Caco-2 (cell line): ENCODE measurements at regions not wholly inside any gene's neighbourhood (a gene's known extent, or its start where the extent isn't known, plus 50 kb on each side); places are given as distances from the start of the nearest gene placed in this dataset.

Experiments used
- BruUV-seq: library from RNA; stranded (reverse); fragments of 400-500 nt; replicated peaks from 2 replicates; lab custom pipeline; 2021; lab: Mats Ljungman, UMichigan
- CTCF ChIA-PET: fragments of 300-600 bp; sonication (Branson Sonifier 250); formaldehyde crosslinking; loops from one replicate; lab custom pipeline; 2022; ENCODE audit warnings: antibody characterized with exemption; lab: Charles Lee
- POLR2A ChIA-PET: fragments of 300-600 bp; sonication (Branson Sonifier 250); formaldehyde crosslinking; loops from one replicate; lab custom pipeline; 2022; ENCODE audit warnings: antibody characterized with exemption; lab: Charles Lee
- DNase-seq, 2 experiments: peaks; one replicate each; pipeline versions ENCODE4 v3.0.0 to v3.0.0-alpha.2; 2020 to 2022
- H3K27me3 ChIP-seq: replicated peaks from 2 replicates; pipeline ENCODE4 v1.6.0; 2011; ENCODE audit warnings: low read length; ENCODE audit not compliant: control insufficient read depth, insufficient read depth
- H3K36me3 ChIP-seq: 2 replicates; pipeline ENCODE4 v1.5.1; 2011; ENCODE audit warnings: low read length; ENCODE audit not compliant: control insufficient read depth, insufficient read depth
- H3K4me1 ChIP-seq: fragments of 250-450 bp; sonication (Bioruptor Pico); 2 replicates; pipeline ENCODE4 v1.5.1; 2020; ENCODE audit warnings: mild to moderate bottlenecking
- H3K4me3 ChIP-seq: 2 replicates; pipeline ENCODE4 v1.5.1; 2011; ENCODE audit warnings: low read depth, mild to moderate bottlenecking, control low read depth, low read length
- H3K9me3 ChIP-seq: fragments of 250-450 bp; sonication (Bioruptor Pico); 2 replicates; pipeline ENCODE4 v1.5.1; 2020; ENCODE audit warnings: mild to moderate bottlenecking, moderate library complexity
- H3K27ac Mint-ChIP-seq: one replicate; pipeline ENCODE4 v1.8.0; 2022; ENCODE audit warnings: mixed read lengths; ENCODE audit not compliant: unreplicated experiment
- H3K27me3 Mint-ChIP-seq: one replicate; pipeline ENCODE4 v1.8.0; 2022; ENCODE audit warnings: mixed read lengths; ENCODE audit not compliant: insufficient read depth, unreplicated experiment
- H3K36me3 Mint-ChIP-seq: one replicate; pipeline ENCODE4 v1.8.0; 2022; ENCODE audit warnings: mild to moderate bottlenecking, mixed read lengths; ENCODE audit not compliant: insufficient read depth, unreplicated experiment
- H3K4me1 Mint-ChIP-seq: one replicate; pipeline ENCODE4 v1.8.0; 2022; ENCODE audit warnings: low read depth, mixed read lengths; ENCODE audit not compliant: unreplicated experiment
- H3K4me3 Mint-ChIP-seq: one replicate; pipeline ENCODE4 v1.8.0; 2022; ENCODE audit warnings: mild to moderate bottlenecking, moderate library complexity, mixed read lengths; ENCODE audit not compliant: unreplicated experiment
- H3K9me3 Mint-ChIP-seq: one replicate; pipeline ENCODE4 v1.8.0; 2022; ENCODE audit warnings: mixed read lengths; ENCODE audit not compliant: unreplicated experiment
- CTCF ChIP-seq, 2 experiments: fragments of 200-600 bp in 1 of 2; IDR thresholded peaks; 1 replicate in 1 of 2; 2 replicates in 1 of 2; pipeline versions ENCODE4 v1.5.1 to v1.8.0; 2011 to 2022; ENCODE audit warnings: antibody characterized with exemption in 1 of 2, control low read depth in 1 of 2, inconsistent platforms in 1 of 2, low read depth in 1 of 2, low read length in 1 of 2, mild to moderate bottlenecking in 1 of 2, moderate library complexity in 1 of 2; ENCODE audit not compliant: insufficient read depth in 1 of 2, severe bottlenecking in 1 of 2, unreplicated experiment in 1 of 2
- intact Hi-C: fragments of 100-400 bp; cut with micrococcal nuclease; formaldehyde crosslinking; loops from one replicate; pipeline ENCODE4 v1.10.0; 2022; ENCODE audit not compliant: unreplicated experiment

DNA sequence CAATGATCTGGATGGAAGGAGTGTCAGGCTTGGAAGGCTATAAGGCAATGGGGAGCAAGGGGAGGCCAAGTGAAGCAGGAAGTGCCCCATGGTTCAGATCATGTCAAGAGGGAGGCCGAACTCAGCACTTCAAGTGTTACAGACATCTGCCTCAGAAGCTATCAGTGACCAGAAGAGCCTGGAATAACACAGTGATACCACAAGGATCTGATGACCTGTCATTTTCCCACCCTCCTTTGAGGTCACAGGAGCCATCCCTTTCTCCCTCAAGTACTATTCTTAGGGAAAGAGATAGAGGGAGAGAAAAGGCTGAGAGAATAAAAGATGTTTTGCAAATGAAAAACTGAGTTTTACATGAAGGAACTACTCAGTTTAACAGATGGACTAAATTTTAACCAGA, 454.8 kb downstream of the CSNK1G3 start:
- intact Hi-C loops = no loop called here

GRCh38 chr5:123965626-123966025, 453.6 kb downstream of the CSNK1G3 start:
- Histone ChIP-seq H3K4me1 (peaks cover 8% of the 10 kb centered on the region), H3K27me3 (no peaks in the 10 kb centered on the region), H3K4me3 (no peak overlapping the region), H3K9me3 (no peaks in the 10 kb centered on the region), H3K36me3 (no peaks in the 10 kb centered on the region)
- BruUV-seq = no TSS peak
- Mint-ChIP-seq H3K9me3 (peaks cover 17% of the 10 kb centered on the region), H3K27me3 (no peaks in the 10 kb centered on the region), H3K27ac (no peak overlapping the region), H3K4me1 (peaks cover under 1% of the 10 kb centered on the region), H3K36me3 (no peaks in the 10 kb centered on the region), H3K4me3 (no peak overlapping the region)
- DNase-seq = no peak
- ChIA-PET CTCF (no interaction called here), POLR2A (no interaction called here)
- intact Hi-C loops = no loop called here
- TF ChIP-seq CTCF (IDR thresholded peaks at IDR 0.05; ENCODE audit: insufficient read depth in 1 of 2, low read depth in 1 of 2, low read length in 1 of 2, severe bottlenecking in 1 of 2, unreplicated experiment in 1 of 2) = no peak

More for the DNA sequence above, 454.8 kb downstream of the CSNK1G3 start:
- CTCF ChIA-PET = no interaction called here
- H3K36me3 Mint-ChIP-seq = no peaks in the 10 kb centered on the region
- no peak overlapping the region for H3K4me3 ChIP-seq
- H3K27me3 ChIP-seq = no peaks in the 10 kb centered on the region
- no peaks in the 10 kb centered on the region for H3K27me3 Mint-ChIP-seq
- DNase-seq = no peak
- H3K4me3 Mint-ChIP-seq = no peak overlapping the region
- H3K4me1 ChIP-seq = peaks cover 14% of the 10 kb centered on the region
- POLR2A ChIA-PET = no interaction called here
- no peak for TF ChIP-seq CTCF (IDR thresholded peaks at IDR 0.05; ENCODE audit: insufficient read depth in 1 of 2, low read depth in 1 of 2, low read length in 1 of 2, severe bottlenecking in 1 of 2, unreplicated experiment in 1 of 2)
- H3K4me1 Mint-ChIP-seq = peaks cover 12% of the 10 kb centered on the region
- no peaks in the 10 kb centered on the region for H3K36me3 ChIP-seq
- no peak overlapping the region for H3K27ac Mint-ChIP-seq
- H3K9me3 Mint-ChIP-seq = peaks cover 28% of the 10 kb centered on the region
- H3K9me3 ChIP-seq = no peaks in the 10 kb centered on the region
- BruUV-seq = no TSS peak

DNA sequence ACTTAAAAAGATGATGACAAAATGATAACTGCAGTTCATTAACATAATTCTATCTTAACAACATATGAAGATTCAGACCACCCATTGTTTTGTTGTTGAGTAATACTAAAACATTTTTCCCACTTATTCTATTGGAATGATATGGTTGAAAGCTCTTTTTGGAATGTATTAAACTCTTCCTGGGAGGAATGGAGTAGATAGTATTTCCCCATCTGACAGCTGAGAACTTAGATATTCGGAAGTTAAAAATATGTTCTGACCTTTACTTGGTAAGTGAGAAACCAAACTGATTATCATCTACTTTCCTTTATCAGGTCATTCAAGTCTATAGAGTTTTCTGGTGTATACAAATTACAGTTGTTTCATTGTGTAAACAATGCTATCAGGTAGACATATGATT, 452.9 kb downstream of the CSNK1G3 start:
- POLR2A ChIA-PET = no interaction called here
- Histone ChIP-seq H3K36me3 (no peaks in the 10 kb centered on the region), H3K4me1 (peaks cover 9% of the 10 kb centered on the region; the same call in 1 of the 2 replicates), H3K27me3 (no peaks in the 10 kb centered on the region), H3K4me3 (no peak overlapping the region), H3K9me3 (no peaks in the 10 kb centered on the region)
- no TSS peak for BruUV-seq
- no peak for TF ChIP-seq CTCF (IDR thresholded peaks at IDR 0.05; ENCODE audit: insufficient read depth in 1 of 2, low read depth in 1 of 2, low read length in 1 of 2, severe bottlenecking in 1 of 2, unreplicated experiment in 1 of 2)
- Mint-ChIP-seq H3K36me3 (no peaks in the 10 kb centered on the region), H3K4me3 (no peak overlapping the region), H3K27ac (no peak overlapping the region), H3K9me3 (peaks cover 16% of the 10 kb centered on the region), H3K4me1 (no peaks in the 10 kb centered on the region), H3K27me3 (no peaks in the 10 kb centered on the region)
- intact Hi-C loops = no loop called here
- DNase-seq = no peak
- CTCF ChIA-PET = no interaction called here
